ENCODE measurements at regions not wholly inside any gene's neighbourhood (a gene's known extent, or its start where the extent isn't known, plus 50 kb on each side); places are given as distances from the start of the nearest gene placed in this dataset.

GRCh38 chr15:93308026-93308690 lies 219.1 kb upstream of the RGMA start:
- TF ChIP-seq CTCF (conservative IDR thresholded peaks at IDR 0.05; ENCODE audit: low read length) (no peak), EZH2phosphoT487 (IDR thresholded peaks at IDR 0.05; ENCODE audit: borderline replicate concordance) (no peak)

Measured in Loucy (cell line).